Natural killer cell (primary cell): ENCODE measurements at regions not wholly inside any gene's neighbourhood (a gene's known extent, or its start where the extent isn't known, plus 50 kb on each side); places are given as distances from the start of the nearest gene placed in this dataset.

Source experiments
- ATAC-seq, 3 donors: fragments of 150-1000 bp in 2 of 3; fragments of 200-7000 bp in 1 of 3; cut with Tn5 transposase; 1 replicate in 1 of 3; 2 replicates in 2 of 3; pipeline ENCODE4 v1.10.0; 2021; ENCODE audit warnings: mild to moderate bottlenecking in 2 of 3, moderate library complexity in 2 of 3
- DNase-seq, 2 donors: peaks; one replicate each; pipeline versions ENCODE4 v3.0.0 to v3.0.0-alpha.2; 2013 to 2021; ENCODE audit warnings: mixed read lengths in 1 of 2
- H3K27ac ChIP-seq: one replicate; pipeline ENCODE4 v1.5.1; 2013; ENCODE audit warnings: mild to moderate bottlenecking, low read length
- H3K27me3 ChIP-seq: one replicate; pipeline ENCODE4 v1.6.1; 2013; ENCODE audit warnings: low read length; ENCODE audit not compliant: control insufficient read depth, insufficient read depth
- H3K36me3 ChIP-seq: one replicate; pipeline ENCODE4 v1.6.1; 2013; ENCODE audit warnings: low read length; ENCODE audit not compliant: control insufficient read depth, insufficient read depth
- H3K4me1 ChIP-seq: one replicate; pipeline ENCODE4 v1.6.1; 2013; ENCODE audit warnings: low read length; ENCODE audit not compliant: control insufficient read depth, insufficient read depth
- H3K4me3 ChIP-seq: one replicate; pipeline ENCODE4 v1.5.1; 2013; ENCODE audit warnings: low read length
- H3K9me3 ChIP-seq: one replicate; pipeline ENCODE4 v1.6.1; 2013; ENCODE audit warnings: low read length; ENCODE audit not compliant: control insufficient read depth, insufficient read depth
- H3K27ac Mint-ChIP-seq, 2 donors: one replicate each; pipeline ENCODE4 v1.8.0; 2022; ENCODE audit warnings: mild to moderate bottlenecking in 2 of 2, mixed read lengths in 2 of 2, moderate library complexity in 1 of 2
- H3K27me3 Mint-ChIP-seq, 2 donors: one replicate each; pipeline ENCODE4 v1.8.0; 2022; ENCODE audit warnings: low read depth in 2 of 2, mixed read lengths in 2 of 2
- H3K36me3 Mint-ChIP-seq: one replicate; pipeline ENCODE4 v1.8.0; 2022; ENCODE audit warnings: mixed read lengths
- H3K4me1 Mint-ChIP-seq, 2 donors: one replicate each; pipeline ENCODE4 v1.8.0; 2022; ENCODE audit warnings: mixed read lengths in 2 of 2
- H3K4me3 Mint-ChIP-seq: one replicate; pipeline ENCODE4 v1.8.0; 2022; ENCODE audit warnings: mild to moderate bottlenecking, moderate library complexity, mixed read lengths
- H3K9me3 Mint-ChIP-seq, 2 donors: one replicate each; pipeline ENCODE4 v1.8.0; 2022; ENCODE audit warnings: mixed read lengths in 2 of 2
- CTCF ChIP-seq: fragments of 200-600 bp; IDR thresholded peaks from one replicate; pipeline ENCODE4 v1.8.0; 2022; ENCODE audit warnings: antibody characterized with exemption
- WGBS: methylation state at CpG from one replicate; pipeline ENCODE4 v1.1.7; 2013; ENCODE audit warnings: missing lambda C conversion rate; ENCODE audit not compliant: insufficient coverage; 5-methylcytosine and 5-hydroxymethylcytosine counted together
- intact Hi-C: fragments of 100-400 bp; cut with micrococcal nuclease; formaldehyde crosslinking; loops from one replicate; pipeline ENCODE4 v1.14.2; 2022

GRCh38 chr9:1938135-1938534 is 77.0 kb upstream of the SMARCA2 start:
- Mint-ChIP-seq H3K27me3 (peaks cover 5 to 14% of the 10 kb centered on the region in 2 donors), H3K27ac (no peak overlapping the region), H3K36me3 (no peaks in the 10 kb centered on the region), H3K4me3 (no peak overlapping the region), H3K4me1 (no peaks in the 10 kb centered on the region), H3K9me3 (no peaks in the 10 kb centered on the region)
- no peak for TF ChIP-seq CTCF
- ATAC-seq (no peak), DNase-seq (no peak)
- intact Hi-C loops = no loop called here
- Histone ChIP-seq H3K4me3 (no peak overlapping the region), H3K9me3 (no peaks in the 10 kb centered on the region), H3K27ac (no peak overlapping the region), H3K4me1 (no peaks in the 10 kb centered on the region), H3K27me3 (no peaks in the 10 kb centered on the region), H3K36me3 (no peaks in the 10 kb centered on the region)
- WGBS = 81% methylated on average over 1 of the region's 1 CpG

- intact Hi-C loops = no loop called here
- Mint-ChIP-seq H3K4me3 (no peak overlapping the region), H3K36me3 (no peaks in the 10 kb centered on the region)
These were observed 76.4 kb upstream of the SMARCA2 start for GRCh38 chr9:1938675-1939170.

GRCh38 chr9:1939466-1939865 is 75.7 kb upstream of the SMARCA2 start:
- Mint-ChIP-seq H3K4me1 (no peaks in the 10 kb centered on the region), H3K36me3 (no peaks in the 10 kb centered on the region), H3K27me3 (peaks cover 5 to 11% of the 10 kb centered on the region in 2 donors), H3K9me3 (no peaks in the 10 kb centered on the region), H3K4me3 (no peak overlapping the region), H3K27ac (no peak overlapping the region)
- Histone ChIP-seq H3K9me3 (no peaks in the 10 kb centered on the region), H3K36me3 (no peaks in the 10 kb centered on the region), H3K4me3 (no peak overlapping the region), H3K4me1 (no peaks in the 10 kb centered on the region), H3K27ac (no peak overlapping the region), H3K27me3 (no peaks in the 10 kb centered on the region)
- DNase-seq (no peak), ATAC-seq (no peak)
- TF ChIP-seq CTCF = no peak
- WGBS = 64% methylated on average over 1 of the region's 1 CpG
- intact Hi-C loops = no loop called here

More at GRCh38 chr9:1938675-1939170, 76.4 kb upstream of the SMARCA2 start:
- Mint-ChIP-seq H3K27ac (no peak overlapping the region), H3K9me3 (no peaks in the 10 kb centered on the region), H3K27me3 (peaks cover 5 to 14% of the 10 kb centered on the region in 2 donors), H3K4me1 (no peaks in the 10 kb centered on the region)
- DNase-seq (no peak), ATAC-seq (no peak)
- no peaks in the 10 kb centered on the region for H3K36me3 ChIP-seq
- no peaks in the 10 kb centered on the region for H3K4me1 ChIP-seq
- TF ChIP-seq CTCF = no peak
- 79% methylated on average over 2 of the region's 2 CpGs for WGBS
- H3K9me3 ChIP-seq = no peaks in the 10 kb centered on the region
- no peaks in the 10 kb centered on the region for H3K27me3 ChIP-seq
- no peak overlapping the region for H3K27ac ChIP-seq
- H3K4me3 ChIP-seq = no peak overlapping the region

- no peaks in the 10 kb centered on the region for H3K9me3 ChIP-seq
- no peaks in the 10 kb centered on the region for H3K4me1 Mint-ChIP-seq
- no peak overlapping the region for H3K27ac Mint-ChIP-seq
- 53% methylated on average over 7 of the region's 7 CpGs for WGBS
- H3K4me3 Mint-ChIP-seq = no peak overlapping the region
- intact Hi-C loops = loop anchor here (1.0 kb wide), 1 partner anchor 147 kb away; no protein-coding TSS in a partner anchor
- peak in 2 of 3 donors; percentile 48 to 65 for ATAC-seq
- no peaks in the 10 kb centered on the region for H3K9me3 Mint-ChIP-seq
- no peaks in the 10 kb centered on the region for H3K36me3 Mint-ChIP-seq
- H3K27me3 ChIP-seq = no peaks in the 10 kb centered on the region
- H3K4me1 ChIP-seq = no peaks in the 10 kb centered on the region
- H3K36me3 ChIP-seq = no peaks in the 10 kb centered on the region
- peak; percentile 43 for TF ChIP-seq CTCF
- H3K4me3 ChIP-seq = no peak overlapping the region
- H3K27me3 Mint-ChIP-seq = peaks cover 5 to 11% of the 10 kb centered on the region in 2 donors
- peak in 1 of 2 donors; percentile 56 for DNase-seq
- H3K27ac ChIP-seq = no peak overlapping the region
These were observed 75.2 kb upstream of the SMARCA2 start for GRCh38 chr9:1939926-1940368.
